Medulla oblongata (tissue), 1 donor: ENCODE measurements at regions not wholly inside any gene's neighbourhood (a gene's known extent, or its start where the extent isn't known, plus 50 kb on each side); places are given as distances from the start of the nearest gene placed in this dataset.
"Not testable (repeated sequence)": the region's sequence is repeated elsewhere in the genome, so short reads cannot be mapped to it uniquely, and the experiment has no call there.

Source experiments
- DNase-seq: peaks from one replicate; pipeline ENCODE4 v3.0.0-alpha.2; 2015; ENCODE audit errors: extremely low spot score

DNA sequence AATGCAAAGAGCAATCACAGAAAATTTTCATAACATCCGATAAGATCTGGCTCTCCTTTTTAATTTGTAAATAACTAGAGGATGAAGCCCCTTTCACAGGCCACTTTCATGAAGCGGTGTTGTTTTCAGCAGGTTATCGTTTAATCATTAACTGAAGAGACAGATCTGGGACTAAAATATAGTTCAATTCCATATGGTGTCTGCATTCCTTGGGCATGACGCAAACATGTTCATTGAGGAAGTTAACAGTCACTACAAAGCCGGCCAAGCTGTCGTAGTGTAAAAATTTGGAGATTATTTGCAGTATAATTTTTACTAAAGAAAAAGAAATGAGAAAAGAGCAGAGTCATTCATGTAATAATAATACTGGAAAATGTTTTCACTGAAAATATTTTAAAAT lies 565.2 kb upstream of the ADAMTS5 start:
- no peak for DNase-seq

DNA sequence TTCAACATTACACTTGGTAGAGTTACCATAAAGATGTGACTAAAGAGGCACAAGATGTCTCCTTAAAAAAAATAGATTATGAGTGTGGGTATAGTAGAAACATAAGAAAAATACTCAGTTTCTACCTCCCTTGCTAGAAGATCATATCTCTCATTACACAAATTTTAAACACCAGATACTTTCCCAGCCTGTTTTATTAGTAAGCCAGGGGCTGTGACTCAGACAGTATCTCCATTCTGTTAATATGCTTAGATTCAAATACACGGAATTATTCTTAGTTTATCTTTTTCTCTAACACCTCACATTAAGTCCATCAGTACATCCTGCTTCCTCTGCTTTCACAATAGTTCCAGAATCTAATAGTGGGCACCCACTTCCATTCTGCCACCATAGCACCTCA lies 561.8 kb upstream of the ADAMTS5 start:
- DNase-seq: no peak

- no peak for DNase-seq
Measured at GRCh38 chr21:27526451-27526850, 559.6 kb upstream of the ADAMTS5 start.

- no peak for DNase-seq
Measured at GRCh38 chr21:27525780-27526179, 558.9 kb upstream of the ADAMTS5 start.

GRCh38 chr21:27519361-27519760 lies 552.5 kb upstream of the ADAMTS5 start:
- DNase-seq: no peak

GRCh38 chr21:27517177-27517576 lies 550.3 kb upstream of the ADAMTS5 start:
- not testable (repeated sequence) for DNase-seq

GRCh38 chr21:27515676-27516075 lies 548.8 kb upstream of the ADAMTS5 start:
- no peak for DNase-seq

GRCh38 chr21:27513825-27514224 lies 546.9 kb upstream of the ADAMTS5 start:
- DNase-seq: no peak

GRCh38 chr21:27513016-27513415 lies 546.1 kb upstream of the ADAMTS5 start:
- no peak for DNase-seq

DNA sequence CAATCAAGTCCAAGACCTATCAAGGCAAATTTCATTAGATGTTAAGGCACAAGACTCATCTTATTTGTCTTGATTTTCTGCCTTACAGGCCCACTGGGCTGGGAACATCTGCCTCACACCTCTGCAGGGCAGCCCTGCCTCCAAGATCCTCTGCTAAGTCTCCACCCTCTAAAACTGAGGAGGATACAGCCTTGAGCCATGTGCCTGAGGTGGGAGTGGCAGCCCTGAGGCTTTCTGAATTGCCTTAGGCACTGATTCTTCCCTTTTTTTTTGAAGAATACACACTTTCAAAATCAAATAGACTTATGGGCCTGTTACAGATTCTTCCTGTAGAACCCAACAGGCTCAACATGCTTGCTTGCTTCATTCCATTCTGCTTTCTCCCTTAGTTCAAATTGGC lies 544.3 kb upstream of the ADAMTS5 start:
- no peak for DNase-seq

GRCh38 chr21:27507695-27508094 lies 540.8 kb upstream of the ADAMTS5 start:
- DNase-seq: no peak

DNA sequence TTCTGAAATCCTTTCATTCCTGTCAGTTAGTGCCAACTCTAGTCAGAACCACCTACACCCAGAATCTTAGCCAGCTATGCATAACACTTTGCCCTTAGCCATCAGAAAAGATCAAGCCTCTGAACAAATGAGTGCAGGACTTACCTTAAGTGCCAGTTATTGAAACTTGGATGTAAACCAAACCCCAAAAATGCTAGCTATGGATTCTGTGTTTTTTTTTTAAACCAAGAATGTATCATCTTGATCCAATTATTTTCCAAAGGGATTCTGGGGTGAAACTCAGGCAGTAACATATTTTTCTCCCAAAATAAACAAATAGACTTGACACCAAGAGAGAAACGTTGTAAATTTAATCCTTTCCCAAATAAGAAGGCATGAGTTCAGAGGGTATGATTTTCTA lies 538.6 kb upstream of the ADAMTS5 start:
- DNase-seq: no peak

GRCh38 chr21:27502801-27503200 lies 535.9 kb upstream of the ADAMTS5 start:
- DNase-seq: no peak

DNA sequence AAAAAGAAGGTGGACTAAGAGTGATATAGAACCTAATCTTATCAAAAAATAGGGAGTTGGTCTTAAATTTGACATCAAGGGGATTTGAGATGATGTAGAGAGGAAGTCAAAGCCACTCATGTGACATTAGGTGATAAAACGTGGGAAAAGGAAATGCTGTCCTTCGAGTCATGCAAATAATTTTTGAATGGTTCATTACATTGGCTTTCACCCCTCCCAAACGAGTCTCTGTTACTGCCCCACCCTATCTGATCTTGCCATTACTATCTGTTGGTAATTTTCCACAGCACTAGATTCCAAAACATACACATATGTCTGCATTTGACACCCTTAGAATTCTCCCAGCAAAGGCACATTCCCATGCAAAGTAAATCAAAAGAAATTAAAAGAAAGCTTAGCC lies 531.1 kb upstream of the ADAMTS5 start:
- DNase-seq: no peak

DNA sequence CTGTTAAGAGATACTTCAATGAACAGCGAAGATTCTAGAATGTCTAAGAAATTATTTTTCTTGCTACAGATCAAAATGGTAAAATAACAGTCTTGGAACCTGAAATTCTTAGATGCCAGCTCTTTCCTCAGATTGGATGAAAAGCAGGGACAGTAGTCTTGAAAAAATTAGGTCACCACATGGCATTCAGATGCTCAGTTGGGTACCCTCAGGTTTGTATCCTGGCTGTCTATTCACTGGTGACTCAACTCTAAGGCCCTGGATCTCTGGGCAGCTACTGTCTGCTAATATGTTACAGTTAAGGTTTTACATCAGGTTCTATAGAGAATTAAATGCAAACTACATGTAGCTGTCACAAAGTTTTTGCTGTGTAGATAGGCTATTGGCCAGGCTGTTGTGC lies 528.9 kb upstream of the ADAMTS5 start:
- no peak for DNase-seq

- DNase-seq: no peak
Measured at GRCh38 chr21:27493542-27493941, 526.7 kb upstream of the ADAMTS5 start.

- no peak for DNase-seq
Measured at GRCh38 chr21:27487676-27488075, 520.8 kb upstream of the ADAMTS5 start.

- DNase-seq: no peak
Measured at GRCh38 chr21:27480841-27481261, 514.0 kb upstream of the ADAMTS5 start.

GRCh38 chr21:27477296-27477695 lies 510.4 kb upstream of the ADAMTS5 start:
- no peak for DNase-seq

DNA sequence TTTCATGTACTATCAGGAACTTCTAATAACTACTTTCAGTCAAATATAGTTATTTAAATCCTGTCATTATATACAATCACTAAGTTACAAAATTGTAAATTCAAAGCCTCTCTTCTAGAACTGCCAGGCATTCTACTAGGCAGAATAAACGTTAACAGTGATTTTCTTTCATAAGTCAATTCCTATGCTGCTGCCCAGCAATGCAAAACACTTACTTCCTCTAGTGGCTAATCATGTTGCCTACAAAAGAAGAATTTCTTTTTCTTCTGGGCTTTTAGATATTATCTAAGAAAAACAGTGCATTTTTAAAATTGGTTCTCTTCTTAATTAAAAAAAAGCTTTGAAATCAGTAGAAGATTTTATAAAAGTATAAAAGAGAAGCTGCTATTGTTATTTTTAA lies 509.8 kb upstream of the ADAMTS5 start:
- peak; percentile 60 for DNase-seq

- DNase-seq: peak; percentile 56
Measured at GRCh38 chr21:27475363-27475955, 508.6 kb upstream of the ADAMTS5 start.

DNA sequence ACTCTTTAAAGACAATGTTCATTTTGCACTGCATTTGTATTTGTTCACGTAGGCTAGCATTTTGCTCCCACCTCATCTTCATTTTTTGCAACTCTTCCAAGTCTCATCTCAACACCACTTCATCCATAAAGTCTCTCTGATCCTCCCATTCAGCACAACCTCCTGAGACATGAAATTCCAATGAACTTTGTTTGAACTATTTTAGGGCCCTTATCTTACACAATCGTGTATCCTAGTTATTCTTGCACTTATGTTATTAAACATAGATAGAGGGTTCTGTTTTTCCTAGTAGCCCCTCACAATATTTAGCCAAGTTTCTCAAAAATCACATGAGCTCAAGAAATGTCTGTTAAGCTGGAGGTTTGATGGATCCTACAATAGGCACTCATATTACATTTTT lies 500.5 kb upstream of the ADAMTS5 start:
- no peak for DNase-seq

DNA sequence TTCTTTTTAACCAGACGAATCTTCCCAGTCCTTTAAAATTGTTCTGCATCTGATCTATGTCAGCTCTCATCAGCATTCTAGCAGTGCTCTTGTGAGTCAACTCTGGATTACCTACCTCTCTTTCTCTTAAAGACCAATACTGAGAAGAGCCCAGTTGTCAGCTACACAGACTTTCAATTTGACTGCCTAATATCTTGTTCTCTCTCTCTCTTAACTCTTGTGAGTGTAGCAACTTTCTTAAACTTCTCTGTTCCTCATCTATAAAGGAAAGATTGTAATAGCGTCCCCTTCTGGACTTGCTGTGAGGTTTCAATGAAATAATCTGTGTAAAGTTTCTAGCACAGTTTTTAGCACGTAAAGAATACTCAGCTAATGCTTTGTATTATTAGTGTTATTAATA lies 499.3 kb upstream of the ADAMTS5 start:
- no peak for DNase-seq

- no peak for DNase-seq
Measured at GRCh38 chr21:27464648-27465047, 497.8 kb upstream of the ADAMTS5 start.
